CD4-positive, alpha-beta T cell treated with Interleukin-2 at 100 ng/mL for 4 hours (primary cell): ENCODE measurements at regions not wholly inside any gene's neighbourhood (a gene's known extent, or its start where the extent isn't known, plus 50 kb on each side); places are given as distances from the start of the nearest gene placed in this dataset.
"Not testable (repeated sequence)": the region's sequence is repeated elsewhere in the genome, so short reads cannot be mapped to it uniquely, and the experiment has no call there.

ENCODE experiments used
- DNase-seq: peaks from one replicate; pipeline ENCODE4 v3.0.0-alpha.2; 2020; ENCODE audit warnings: low spot score

DNA sequence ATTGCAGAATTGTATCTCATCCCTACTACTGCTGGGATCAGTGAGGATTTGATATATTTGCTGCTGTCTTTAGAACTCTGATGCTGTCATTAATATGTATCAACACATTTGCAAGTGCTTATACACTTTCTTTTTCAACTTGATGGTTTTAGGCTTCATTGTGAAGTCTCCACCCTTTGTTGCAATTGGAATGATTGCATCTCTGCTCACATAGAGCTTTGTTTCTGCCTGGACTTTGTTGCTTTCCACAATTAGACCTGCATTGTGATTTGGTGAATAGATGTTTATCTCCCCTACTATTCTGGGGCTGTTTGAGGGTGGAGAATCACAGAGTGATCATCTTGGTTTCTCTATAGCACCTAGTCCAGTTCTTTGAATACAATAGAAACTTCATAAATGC, 666.7 kb downstream of the EPM2A start:
- DNase-seq = no peak

DNA sequence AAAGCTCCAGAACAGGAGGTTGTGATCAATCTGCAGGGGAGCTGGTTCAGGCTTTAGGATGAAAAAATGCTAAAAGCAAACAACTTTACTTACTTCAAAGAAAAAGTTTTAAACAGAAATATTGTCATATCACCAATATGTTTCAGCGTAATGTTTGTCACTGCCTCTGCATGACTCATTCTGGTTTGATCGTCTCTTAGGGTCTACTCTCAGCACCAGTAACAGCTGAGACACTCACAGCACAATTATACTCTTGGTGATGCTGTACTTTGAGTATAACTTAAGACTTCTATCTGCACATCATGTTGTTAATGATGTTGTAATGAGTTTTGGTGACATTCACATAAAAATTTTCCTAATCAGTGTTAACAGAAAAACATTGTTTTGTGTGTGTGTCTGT, 665.4 kb downstream of the EPM2A start:
- no peak for DNase-seq

DNA sequence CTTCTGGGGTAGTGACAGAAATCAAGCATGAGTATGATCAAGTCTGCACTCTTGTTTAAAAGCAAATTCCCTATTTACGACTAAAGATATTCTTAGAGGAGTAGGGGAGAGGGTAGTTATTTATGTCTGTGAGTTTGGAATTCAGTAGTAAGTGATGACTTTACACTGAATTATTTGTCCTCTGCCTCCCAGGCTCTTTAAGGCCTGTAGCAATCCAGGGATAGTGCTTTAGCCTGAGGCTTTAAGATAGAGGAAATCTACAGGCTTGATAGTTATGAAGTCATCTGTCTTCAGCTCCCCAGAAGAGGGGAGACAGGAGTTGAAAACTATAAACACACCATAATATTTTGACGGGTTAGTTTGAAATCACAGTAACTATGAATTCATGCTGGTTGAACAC, 664.5 kb downstream of the EPM2A start:
- no peak for DNase-seq

DNA sequence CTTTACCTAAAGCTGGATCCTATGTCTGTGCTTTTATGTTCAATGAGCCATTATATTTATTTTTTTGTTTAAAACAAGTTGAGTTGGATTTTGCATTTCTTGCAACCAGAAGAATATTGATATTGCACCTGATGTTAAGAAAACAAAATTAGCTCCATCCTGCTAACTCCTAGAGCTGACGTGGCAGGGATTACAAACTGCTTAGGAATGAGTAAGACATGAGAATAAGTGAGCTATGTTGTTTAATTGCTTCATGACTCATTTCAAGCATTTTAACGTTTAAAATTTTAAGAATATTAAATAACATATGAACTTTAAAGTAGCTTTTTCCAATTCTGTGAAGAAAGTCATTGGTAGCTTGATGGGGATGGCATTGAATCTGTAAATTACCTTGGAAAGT, 663.5 kb downstream of the EPM2A start:
- DNase-seq = no peak

DNA sequence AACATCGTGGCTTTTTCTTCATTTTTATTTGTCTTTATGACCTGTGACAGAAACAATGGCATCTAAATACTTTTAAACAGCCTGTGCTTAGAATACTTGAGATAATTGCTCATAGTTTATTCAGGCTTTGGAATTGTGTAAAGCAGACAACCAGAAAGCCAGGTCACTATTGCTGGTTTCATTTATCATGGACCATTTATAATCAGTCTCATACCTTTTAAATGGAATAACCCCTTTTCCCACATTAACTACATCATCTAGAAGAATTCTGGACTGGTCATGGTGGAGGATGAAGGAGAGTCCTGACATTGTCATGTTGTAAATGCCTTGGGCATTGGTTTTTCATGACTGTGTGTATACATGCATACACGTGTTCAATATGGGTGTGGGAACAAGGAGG, 661.5 kb downstream of the EPM2A start:
- DNase-seq = no peak

DNA sequence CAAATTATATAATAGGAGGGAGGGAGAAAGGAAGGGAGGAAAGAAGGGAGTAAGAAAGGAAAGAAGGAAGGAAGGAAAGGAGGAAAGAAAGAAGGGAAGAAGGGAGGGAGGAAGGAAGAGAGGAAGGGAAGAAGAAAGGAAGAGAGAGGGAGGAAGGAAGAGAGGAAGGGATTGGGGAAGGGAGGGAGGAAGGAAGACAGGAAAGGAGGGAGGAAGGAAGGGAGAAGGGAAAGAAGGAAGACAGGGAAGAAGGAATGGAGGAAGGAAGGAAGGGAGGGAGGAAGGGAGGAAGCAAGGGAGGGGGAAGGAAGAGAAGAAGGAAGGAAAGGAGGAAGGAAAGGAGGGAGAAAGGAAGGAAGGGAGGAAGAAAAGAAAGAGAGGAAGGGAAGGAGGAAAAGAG, 660.5 kb downstream of the EPM2A start:
- DNase-seq = no peak

DNA sequence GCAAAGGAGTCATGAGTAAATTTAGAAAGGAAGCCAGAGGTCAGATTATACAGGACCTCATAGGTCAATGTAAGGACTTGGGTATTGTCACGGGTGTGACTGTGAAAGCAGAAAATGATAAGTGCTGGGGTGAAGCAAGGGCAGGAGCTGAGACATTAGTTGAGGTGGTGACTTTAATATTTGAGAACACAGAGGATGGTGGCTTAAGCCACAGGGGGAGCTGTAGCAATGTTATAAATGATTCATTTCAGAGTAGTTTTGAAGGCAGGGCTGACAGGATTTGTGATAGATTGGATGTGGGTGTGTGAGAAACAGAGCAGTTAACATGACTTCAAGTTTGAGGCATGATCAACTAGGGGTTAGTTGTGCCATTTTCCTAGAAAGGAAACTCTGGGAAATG, 659.9 kb downstream of the EPM2A start:
- DNase-seq = no peak

DNA sequence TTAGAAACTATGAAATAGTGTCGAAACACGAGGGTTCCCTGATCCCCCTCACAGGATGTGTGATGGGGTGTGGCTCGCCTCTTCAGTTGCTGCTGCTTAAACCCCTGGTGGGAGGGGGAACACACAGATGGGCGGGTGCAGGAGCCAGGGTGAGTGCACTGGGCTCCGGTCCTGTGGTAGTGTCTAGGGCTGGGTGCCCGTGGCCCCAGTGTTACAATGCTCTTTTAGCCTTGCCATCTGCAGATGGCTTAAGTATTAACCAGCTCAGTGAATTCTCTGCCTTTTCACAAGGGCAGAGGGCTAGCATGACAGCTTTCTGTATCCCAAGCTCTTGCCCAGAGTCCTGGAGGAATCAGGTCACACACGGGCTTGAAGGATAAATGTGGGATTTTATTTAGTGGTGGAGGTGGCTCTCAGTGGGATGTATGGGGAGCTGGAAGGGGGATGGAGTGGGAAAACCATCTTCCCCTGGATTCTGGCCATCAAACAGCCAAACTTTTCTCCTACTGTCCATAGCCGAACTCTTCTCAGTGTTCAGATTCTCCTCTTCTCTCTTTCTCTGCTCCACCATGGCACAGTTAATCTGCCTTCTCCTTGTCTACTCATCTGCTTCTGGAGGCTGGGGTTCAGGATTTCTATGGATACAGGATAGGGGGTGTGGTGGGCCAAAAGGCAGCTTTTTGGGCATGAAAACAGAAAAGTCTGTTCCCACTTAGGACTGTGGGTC, 659.0 kb downstream of the EPM2A start:
- DNase-seq = no peak

DNA sequence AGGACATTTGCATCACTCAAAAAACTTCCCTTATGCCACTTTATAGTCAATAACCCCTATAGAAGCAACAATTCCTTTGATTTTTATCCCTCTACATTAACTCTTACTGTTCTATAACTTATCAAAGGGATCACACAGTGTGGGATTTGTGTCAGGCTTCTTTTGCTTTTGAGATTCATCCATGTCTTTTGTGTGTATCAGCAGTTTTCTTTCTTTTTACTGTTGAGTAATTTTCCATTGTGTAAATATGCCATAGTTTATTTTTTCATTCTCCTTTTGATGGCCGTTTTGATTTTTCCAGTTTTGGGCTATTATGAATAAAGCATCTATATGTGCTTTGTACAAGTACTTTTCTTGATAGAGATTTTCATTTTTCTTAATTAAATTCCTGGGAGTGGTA, 657.9 kb downstream of the EPM2A start:
- DNase-seq = no peak

DNA sequence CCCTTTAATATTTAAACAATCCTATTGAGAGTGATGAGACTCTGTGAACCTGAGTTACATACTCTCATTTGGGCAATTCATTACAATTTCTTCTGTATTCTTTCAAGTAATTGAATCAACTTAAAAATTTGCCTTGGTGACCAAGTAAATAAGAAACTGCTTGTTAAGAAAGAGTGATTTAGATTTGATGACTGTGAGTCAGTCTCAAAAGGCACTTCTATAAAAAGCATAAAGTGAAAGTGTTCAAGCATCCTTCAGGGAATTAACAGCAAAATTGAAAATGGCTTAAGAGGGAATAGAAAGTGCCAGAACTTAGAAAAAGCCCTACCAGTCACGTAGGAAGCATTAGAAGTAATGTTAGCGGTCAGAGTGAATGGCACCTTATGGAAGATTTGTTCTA, 654.7 kb downstream of the EPM2A start:
- DNase-seq = no peak

DNA sequence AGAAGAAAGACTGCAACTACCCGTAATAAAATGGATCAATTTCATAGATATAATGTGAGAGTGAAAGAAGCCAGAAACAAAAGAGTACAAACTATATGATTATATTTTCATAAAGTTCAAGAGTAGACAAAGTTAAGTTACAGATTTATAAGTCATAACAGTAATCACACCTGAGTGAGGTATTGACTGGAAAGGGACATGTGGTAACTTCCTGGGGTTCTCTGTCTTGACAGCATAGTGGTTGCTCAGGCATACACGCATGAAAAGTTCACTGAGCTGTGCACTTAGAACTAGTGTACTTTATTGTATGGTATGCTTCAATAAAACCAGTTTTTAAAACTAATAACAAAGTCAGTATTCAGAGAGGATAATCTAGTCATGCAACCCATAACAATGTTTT, 653.6 kb downstream of the EPM2A start:
- DNase-seq = no peak

DNA sequence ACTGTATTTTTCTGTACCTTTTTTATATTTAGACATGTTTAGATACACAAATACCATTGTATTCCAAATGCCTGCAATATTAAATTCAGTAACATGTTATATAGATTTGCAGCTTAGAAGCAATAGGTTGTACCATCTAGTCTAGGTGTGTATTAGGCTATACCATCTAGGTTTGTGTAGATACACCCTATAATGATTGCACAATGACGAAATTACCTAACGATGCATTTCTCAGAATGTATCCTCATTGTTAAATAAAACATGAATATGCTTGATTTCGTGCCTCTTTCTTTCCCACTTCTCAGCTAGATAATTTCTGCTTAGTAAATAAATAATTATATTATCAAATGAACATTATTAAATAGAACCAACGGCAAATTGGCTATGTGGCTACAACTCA, 653.0 kb downstream of the EPM2A start:
- DNase-seq = no peak

DNA sequence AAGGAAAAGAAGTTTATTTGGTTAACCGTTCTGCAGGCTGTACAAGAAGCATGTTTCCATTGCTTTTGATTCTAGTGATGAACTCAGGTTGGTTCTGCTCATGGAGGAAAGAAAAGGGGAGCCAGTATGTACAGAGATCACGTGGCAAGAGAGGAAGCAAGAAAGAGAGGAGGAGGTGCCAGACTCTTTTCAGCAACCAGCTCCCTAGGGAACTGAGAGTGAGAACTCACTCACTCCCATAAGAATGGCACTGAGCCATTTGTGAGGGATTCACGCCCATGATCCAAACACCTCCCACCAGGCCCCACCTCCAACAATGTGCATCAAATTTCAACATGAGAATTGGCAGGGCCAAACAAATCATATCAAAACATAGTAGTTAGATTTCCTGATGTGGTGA, 649.1 kb downstream of the EPM2A start:
- DNase-seq = no peak

DNA sequence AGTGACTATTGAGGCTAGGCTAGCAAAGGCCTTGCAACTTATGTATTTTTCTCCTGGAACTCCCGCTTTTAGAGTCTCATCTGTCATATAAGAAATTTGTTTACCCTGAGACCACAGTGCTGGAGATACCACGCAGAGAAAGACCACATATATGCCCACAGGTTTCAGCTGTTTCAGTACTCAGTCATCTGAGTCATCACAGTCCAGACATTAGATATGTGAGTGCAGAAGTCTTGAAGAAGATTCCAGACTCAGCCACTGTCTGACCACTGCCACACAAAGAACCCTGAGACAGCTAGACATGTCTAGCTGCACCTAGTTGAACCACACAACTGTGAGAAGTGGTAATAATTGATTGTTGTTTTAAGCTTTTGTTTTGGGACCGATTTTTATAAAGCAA, 648.3 kb downstream of the EPM2A start:
- no peak for DNase-seq

DNA sequence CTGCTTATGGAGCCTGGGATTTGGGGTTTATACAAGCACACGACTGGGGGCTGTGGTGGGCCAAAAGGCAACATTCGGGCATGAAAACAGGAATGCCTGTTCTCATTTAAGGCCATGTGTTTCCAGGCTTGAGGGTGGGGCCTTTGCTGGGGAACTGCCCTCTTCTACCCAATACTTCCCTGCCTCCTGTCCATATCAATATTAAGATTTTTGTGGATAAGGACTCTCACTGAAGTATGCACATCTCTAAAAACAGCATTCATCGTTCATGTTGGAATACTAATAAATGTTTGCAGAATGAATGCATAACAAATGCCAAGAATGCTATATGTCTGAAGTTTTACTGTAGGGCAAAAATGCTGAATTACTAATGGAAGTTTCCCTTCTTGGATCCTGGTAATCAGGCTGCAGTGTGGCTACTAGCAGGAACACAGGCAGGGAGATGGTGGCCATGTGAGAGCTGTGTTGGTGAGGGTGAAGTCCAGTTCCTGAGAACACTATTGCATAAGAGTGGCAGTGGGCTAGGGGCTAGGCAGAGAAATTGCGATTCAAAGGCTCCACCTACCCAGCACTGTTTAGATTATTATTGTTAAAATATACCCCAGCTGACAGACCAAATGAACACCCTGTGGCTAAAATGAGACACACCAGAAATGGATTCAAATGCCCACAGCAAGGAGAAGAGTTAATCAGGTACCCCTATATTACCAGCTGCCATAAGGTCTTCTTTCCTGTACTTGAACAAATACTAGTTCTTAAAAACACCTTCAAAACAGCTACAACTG, 644.3 kb downstream of the EPM2A start:
- no peak for DNase-seq

DNA sequence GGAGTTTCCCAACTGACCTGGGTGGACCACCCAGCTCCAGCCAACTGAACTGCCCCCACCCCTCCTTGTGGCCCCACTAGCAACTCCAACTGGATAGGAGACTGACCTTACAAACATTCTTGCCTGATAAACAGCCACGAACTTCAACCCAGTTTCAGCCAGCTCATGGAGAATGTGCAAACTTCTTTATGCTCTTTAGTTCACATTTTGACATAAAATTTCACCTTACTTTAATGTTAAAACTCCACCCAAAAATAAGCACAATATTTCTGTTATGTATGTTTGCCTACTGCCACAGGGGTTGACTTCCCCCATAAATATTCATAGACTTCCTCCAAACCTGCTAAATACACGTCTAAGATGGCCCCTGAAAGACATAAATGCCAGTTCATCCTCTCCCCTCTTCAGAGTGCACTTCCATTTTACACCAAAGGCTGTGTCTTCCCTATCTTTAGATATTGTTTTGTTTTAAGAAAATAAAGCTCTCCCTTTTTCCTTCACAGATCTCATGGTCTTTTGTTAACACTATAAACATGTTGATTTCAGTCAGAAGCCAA, 643.7 kb downstream of the EPM2A start:
- no peak for DNase-seq

DNA sequence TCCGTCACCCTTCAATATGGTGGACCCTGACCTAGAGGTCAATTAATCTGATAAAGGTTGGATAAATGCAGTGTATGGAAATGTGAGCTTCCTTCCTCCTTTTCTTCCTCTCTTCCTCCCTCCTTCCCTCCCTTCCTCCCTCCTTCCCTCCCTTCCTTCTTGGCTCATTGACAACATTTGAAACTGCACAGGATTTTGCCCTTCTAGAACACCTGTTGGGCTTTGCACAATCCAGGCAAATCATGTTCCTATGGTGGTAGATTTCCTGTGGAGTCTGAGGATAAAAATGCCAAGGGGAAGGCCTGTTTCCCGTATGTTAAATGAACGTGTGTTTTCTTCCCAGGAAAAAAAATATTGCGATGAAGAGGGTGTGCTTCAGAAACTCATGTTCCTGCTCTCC, 642.8 kb downstream of the EPM2A start:
- no peak for DNase-seq

DNA sequence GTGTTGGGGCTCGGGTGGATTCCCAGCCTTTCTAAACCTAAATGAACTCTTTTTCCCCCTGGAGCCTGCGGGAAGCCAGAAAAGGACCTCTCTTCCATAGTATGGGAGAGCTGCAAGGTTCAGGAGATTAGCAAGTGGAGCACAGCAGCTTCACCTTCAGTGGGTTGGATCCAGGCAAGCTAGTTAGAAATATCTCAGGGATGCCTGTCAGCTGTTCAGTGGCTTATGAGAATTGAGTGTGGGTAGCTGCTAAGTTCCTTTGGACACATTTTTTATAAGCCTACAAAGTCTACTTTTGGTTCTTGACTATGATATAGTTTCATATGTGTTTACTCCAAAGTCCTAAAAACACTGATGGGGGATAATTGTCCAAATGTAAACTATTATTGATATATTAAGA, 642.1 kb downstream of the EPM2A start:
- DNase-seq = no peak

DNA sequence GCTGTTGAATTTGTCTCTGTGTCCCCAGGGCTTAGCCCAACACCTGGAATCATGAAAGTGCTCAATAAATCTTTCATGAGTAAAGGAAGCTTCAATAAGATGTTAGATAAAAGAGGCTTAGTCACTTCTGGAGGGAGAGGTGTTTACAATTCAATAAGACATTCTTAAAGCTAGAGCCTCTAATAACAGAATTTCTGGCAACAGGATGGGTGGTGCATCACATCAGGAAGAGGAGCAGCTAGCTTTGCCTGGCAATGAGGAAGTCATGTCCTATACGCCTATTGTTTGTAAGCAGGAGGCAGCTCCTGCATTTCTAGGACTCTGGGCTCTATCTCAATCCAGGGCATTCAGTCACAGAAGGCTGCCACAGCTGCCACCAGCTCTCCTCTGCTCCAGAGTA, 638.5 kb downstream of the EPM2A start:
- DNase-seq = no peak

DNA sequence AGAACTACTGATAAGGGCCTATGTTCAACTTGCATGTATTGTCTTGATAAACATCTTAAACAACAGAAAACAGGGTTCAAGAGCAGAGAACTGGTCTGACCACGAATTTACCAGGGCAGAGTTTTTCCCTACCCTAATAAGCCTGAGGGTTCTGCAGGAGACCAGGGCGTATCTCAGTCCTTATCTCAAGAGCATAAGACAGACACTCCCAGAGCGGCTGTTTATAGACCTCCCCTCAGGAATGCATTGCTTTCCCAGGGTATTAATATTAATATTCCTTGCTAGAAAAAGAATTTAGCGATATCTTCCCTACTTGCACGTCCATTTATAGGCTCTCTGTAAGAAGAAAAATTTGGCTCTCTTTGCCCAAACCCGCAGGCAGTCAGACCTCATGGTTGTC, 637.2 kb downstream of the EPM2A start:
- not testable (repeated sequence) for DNase-seq

DNA sequence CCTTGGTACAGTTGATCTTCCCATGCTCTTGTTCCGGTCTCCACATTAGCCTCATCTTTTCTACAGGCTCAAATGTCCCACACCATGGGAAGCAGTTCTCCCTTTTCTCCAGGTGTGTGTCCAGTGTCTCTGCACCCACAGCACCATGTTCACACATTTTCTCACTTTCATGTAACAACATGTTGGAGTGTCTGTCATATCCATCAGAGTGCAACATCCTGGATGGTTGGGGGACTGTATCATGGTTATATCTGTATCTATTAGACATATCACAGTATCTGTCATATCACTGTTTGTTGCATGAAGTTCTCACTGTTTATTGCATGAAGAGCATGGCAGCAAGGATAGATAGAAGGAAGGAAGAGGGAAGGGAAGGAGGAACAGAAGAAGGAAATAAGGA, 635.6 kb downstream of the EPM2A start:
- no peak for DNase-seq

DNA sequence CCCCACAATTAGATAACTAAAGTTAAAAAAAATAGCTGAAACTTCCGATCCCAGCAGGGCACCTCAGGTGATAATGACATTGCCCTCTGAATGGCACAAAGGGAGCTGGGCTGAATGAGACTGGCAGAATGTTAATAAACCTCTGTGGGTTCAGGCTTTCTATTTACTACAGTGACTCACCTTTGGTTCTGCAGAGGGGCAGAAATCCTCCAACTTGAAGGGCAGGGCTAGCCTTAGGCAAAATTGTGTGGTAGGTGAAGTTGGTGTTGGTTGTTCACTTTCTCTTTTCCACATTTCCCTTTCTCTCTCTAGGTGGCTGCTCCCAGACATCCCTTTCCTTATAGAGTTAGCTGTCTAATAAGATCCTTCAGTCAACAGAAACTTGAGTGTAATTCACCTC, 625.2 kb downstream of the EPM2A start:
- no peak for DNase-seq

DNA sequence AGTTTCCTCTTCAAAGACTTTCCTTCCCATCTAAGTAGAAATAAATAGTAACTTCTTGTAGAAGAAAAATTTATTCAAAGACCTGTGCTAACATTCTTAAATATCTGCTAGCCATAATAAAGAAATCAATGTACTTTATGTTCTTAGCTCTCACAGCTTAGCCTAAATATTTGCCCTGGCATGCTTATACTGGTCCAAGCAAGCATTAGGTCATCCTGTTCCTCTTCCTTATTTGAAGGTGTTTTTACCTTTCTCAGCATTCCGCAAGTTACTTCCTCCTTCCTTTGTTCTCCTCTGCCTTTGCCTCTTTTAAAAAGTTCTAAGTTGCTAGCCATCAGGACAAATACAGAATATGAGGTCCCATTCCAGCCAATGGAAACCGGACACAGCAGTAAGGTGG, 623.9 kb downstream of the EPM2A start:
- DNase-seq = not testable (repeated sequence)

DNA sequence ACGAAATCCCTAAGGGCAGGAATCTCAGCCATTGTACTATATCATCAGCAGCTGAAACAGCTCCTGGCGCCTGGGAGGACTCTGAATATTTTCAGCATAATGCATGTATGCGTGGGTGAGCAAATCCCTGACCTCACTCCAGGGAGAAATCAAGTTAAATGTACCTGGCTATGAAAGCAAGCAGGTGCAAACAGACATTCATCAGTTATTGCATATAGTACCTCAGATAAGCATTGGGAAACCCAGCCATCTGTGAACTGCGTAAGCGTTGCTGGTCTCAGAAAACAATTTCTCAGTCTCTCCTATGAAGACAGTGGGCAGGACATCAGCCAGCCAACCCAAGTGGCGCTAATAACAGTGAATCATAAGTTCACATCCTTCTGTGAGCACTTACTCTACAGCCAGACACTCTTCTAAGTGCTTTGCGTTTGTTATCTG, 622.6 kb downstream of the EPM2A start:
- no peak for DNase-seq
